DOHH2 (cell line): ENCODE measurements at regions not wholly inside any gene's neighbourhood (a gene's known extent, or its start where the extent isn't known, plus 50 kb on each side); places are given as distances from the start of the nearest gene placed in this dataset.

Experiments
- EZH2phosphoT487 ChIP-seq: fragments of 200-600 bp; sonication (generic); IDR thresholded peaks from 2 replicates; pipeline ENCODE4 v1.6.1; 2017; ENCODE audit warnings: borderline replicate concordance, mild to moderate bottlenecking, antibody characterized with exemption, low read length, moderate library complexity, mixed read lengths
- TF ChIP-seq, protein P1 (sequence below): fragments of 200-600 bp; sonication (generic); IDR thresholded peaks from one replicate; pipeline ENCODE4 v1.5.1; 2014; ENCODE audit warnings: antibody characterized with exemption, mild to moderate bottlenecking, low read depth, low read length; ENCODE audit not compliant: poor library complexity, severe bottlenecking

DNA sequence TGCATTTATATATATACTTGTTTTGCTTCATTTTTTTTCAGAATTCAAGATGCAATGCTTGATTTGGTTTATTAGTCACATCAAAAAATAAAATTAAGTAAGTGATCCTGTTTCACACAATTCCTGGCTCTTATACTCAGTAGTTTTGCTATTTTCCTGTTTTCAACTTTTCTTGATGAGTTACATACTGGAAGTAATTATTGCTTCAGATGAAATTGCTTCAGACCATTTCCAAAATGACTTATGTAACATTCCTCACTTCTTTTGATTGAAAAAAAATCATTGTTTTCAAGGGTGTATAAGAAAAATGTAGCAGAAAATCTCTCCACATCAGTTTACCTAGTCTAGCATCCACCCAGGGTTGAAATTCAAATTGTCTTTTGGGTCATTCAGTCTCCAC is 65.0 kb downstream of the RGS2 start:
- TF ChIP-seq, protein P1, sequence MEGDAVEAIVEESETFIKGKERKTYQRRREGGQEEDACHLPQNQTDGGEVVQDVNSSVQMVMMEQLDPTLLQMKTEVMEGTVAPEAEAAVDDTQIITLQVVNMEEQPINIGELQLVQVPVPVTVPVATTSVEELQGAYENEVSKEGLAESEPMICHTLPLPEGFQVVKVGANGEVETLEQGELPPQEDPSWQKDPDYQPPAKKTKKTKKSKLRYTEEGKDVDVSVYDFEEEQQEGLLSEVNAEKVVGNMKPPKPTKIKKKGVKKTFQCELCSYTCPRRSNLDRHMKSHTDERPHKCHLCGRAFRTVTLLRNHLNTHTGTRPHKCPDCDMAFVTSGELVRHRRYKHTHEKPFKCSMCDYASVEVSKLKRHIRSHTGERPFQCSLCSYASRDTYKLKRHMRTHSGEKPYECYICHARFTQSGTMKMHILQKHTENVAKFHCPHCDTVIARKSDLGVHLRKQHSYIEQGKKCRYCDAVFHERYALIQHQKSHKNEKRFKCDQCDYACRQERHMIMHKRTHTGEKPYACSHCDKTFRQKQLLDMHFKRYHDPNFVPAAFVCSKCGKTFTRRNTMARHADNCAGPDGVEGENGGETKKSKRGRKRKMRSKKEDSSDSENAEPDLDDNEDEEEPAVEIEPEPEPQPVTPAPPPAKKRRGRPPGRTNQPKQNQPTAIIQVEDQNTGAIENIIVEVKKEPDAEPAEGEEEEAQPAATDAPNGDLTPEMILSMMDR: no peak
- no peak for TF ChIP-seq EZH2phosphoT487
